ENCODE measurements at regions not wholly inside any gene's neighbourhood (a gene's known extent, or its start where the extent isn't known, plus 50 kb on each side); places are given as distances from the start of the nearest gene placed in this dataset.

GRCh38 chr3:182636646-182637045 is 156.7 kb upstream of the ATP11B start:
- H3K36me3 ChIP-seq (ENCODE audit: control insufficient read depth, insufficient read depth, low read length), result no peaks in the 10 kb centered on the region
- intact Hi-C loops (cut with micrococcal nuclease; ENCODE audit: unreplicated experiment) (no loop called here), in situ Hi-C loops (cut with HindIII; ENCODE audit: low pct_unique_long_range_greater_than_20kb, low sequenced_read_pairs) (no loop called here)
- no peaks in the 10 kb centered on the region for H3K4me1 ChIP-seq (ENCODE audit: control insufficient read depth, insufficient read depth, low read length)
- ChIA-PET POLR2A (no interaction called here), CTCF (no interaction called here)
- no TSS peak for BruUV-seq (replicated peaks)
- no peak overlapping the region for H3K27ac ChIP-seq (ENCODE audit: low read length)
- H3K9me3 ChIP-seq (ENCODE audit: control insufficient read depth, insufficient read depth, low read depth, low read length), result no peaks in the 10 kb centered on the region
- no peak for DNase-seq (ENCODE audit: low read depth, low spot score)
- no peak for ATAC-seq
- H3K27me3 ChIP-seq (ENCODE audit: control insufficient read depth, insufficient read depth, low read length), result peaks cover 2% of the 10 kb centered on the region; the same call in 1 of the 2 replicates
- no peak for TF ChIP-seq SIN3A (IDR thresholded peaks at IDR 0.05; ENCODE audit: borderline replicate concordance, insufficient read depth, low read depth, low read length)
- TF ChIP-seq TCF7L2 (IDR thresholded peaks at IDR 0.05; ENCODE audit: low read depth, low read length), result no peak
- TF ChIP-seq POLR2AphosphoS5 (IDR thresholded peaks at IDR 0.05; ENCODE audit: low read depth, low read length), result no peak
- TF ChIP-seq, protein P1, sequence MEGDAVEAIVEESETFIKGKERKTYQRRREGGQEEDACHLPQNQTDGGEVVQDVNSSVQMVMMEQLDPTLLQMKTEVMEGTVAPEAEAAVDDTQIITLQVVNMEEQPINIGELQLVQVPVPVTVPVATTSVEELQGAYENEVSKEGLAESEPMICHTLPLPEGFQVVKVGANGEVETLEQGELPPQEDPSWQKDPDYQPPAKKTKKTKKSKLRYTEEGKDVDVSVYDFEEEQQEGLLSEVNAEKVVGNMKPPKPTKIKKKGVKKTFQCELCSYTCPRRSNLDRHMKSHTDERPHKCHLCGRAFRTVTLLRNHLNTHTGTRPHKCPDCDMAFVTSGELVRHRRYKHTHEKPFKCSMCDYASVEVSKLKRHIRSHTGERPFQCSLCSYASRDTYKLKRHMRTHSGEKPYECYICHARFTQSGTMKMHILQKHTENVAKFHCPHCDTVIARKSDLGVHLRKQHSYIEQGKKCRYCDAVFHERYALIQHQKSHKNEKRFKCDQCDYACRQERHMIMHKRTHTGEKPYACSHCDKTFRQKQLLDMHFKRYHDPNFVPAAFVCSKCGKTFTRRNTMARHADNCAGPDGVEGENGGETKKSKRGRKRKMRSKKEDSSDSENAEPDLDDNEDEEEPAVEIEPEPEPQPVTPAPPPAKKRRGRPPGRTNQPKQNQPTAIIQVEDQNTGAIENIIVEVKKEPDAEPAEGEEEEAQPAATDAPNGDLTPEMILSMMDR (IDR thresholded peaks at IDR 0.05), result no peak
- TF ChIP-seq, protein P2, sequence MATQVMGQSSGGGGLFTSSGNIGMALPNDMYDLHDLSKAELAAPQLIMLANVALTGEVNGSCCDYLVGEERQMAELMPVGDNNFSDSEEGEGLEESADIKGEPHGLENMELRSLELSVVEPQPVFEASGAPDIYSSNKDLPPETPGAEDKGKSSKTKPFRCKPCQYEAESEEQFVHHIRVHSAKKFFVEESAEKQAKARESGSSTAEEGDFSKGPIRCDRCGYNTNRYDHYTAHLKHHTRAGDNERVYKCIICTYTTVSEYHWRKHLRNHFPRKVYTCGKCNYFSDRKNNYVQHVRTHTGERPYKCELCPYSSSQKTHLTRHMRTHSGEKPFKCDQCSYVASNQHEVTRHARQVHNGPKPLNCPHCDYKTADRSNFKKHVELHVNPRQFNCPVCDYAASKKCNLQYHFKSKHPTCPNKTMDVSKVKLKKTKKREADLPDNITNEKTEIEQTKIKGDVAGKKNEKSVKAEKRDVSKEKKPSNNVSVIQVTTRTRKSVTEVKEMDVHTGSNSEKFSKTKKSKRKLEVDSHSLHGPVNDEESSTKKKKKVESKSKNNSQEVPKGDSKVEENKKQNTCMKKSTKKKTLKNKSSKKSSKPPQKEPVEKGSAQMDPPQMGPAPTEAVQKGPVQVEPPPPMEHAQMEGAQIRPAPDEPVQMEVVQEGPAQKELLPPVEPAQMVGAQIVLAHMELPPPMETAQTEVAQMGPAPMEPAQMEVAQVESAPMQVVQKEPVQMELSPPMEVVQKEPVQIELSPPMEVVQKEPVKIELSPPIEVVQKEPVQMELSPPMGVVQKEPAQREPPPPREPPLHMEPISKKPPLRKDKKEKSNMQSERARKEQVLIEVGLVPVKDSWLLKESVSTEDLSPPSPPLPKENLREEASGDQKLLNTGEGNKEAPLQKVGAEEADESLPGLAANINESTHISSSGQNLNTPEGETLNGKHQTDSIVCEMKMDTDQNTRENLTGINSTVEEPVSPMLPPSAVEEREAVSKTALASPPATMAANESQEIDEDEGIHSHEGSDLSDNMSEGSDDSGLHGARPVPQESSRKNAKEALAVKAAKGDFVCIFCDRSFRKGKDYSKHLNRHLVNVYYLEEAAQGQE (IDR thresholded peaks at IDR 0.05; ENCODE audit: insufficient read depth in 1 of 2, low read depth in 2 of 2, low read length in 1 of 2), result no peak
- no peak overlapping the region for H3K4me3 ChIP-seq (ENCODE audit: low read depth in 2 of 2, low read length in 2 of 2)

- Histone ChIP-seq H3K4me1 (ENCODE audit: control insufficient read depth, insufficient read depth, low read length) (no peaks in the 10 kb centered on the region), H3K36me3 (ENCODE audit: control insufficient read depth, insufficient read depth, low read length) (no peaks in the 10 kb centered on the region), H3K27ac (ENCODE audit: low read length) (no peak overlapping the region), H3K27me3 (ENCODE audit: control insufficient read depth, insufficient read depth, low read length) (peaks cover 2% of the 10 kb centered on the region; the same call in 1 of the 2 replicates), H3K9me3 (ENCODE audit: control insufficient read depth, insufficient read depth, low read depth, low read length) (no peaks in the 10 kb centered on the region), H3K4me3 (ENCODE audit: low read depth in 2 of 2, low read length in 2 of 2) (no peak overlapping the region)
- TF ChIP-seq TCF7L2 (IDR thresholded peaks at IDR 0.05; ENCODE audit: low read depth, low read length) (no peak), POLR2AphosphoS5 (IDR thresholded peaks at IDR 0.05; ENCODE audit: low read depth, low read length) (no peak), SIN3A (IDR thresholded peaks at IDR 0.05; ENCODE audit: borderline replicate concordance, insufficient read depth, low read depth, low read length) (no peak)
- TF ChIP-seq, protein P1 (IDR thresholded peaks at IDR 0.05), result no peak
- TF ChIP-seq, protein P2 (IDR thresholded peaks at IDR 0.05; ENCODE audit: insufficient read depth in 1 of 2, low read depth in 2 of 2, low read length in 1 of 2), result no peak
- DNase-seq (ENCODE audit: low read depth, low spot score) (no peak), ATAC-seq (no peak)
- intact Hi-C loops (cut with micrococcal nuclease; ENCODE audit: unreplicated experiment) (no loop called here), in situ Hi-C loops (cut with HindIII; ENCODE audit: low pct_unique_long_range_greater_than_20kb, low sequenced_read_pairs) (no loop called here)
- ChIA-PET POLR2A (no interaction called here), CTCF (no interaction called here)
- BruUV-seq (replicated peaks), result no TSS peak
Measured at GRCh38 chr3:182637350-182638110, 155.8 kb upstream of the ATP11B start.

Data from Panc1 (cell line).